T-helper 1 cell (primary cell): ENCODE measurements at regions not wholly inside any gene's neighbourhood (a gene's known extent, or its start where the extent isn't known, plus 50 kb on each side); places are given as distances from the start of the nearest gene placed in this dataset.
"Not testable (repeated sequence)": the region's sequence is repeated elsewhere in the genome, so short reads cannot be mapped to it uniquely, and the experiment has no call there.

Experiments used
- DNase-seq, 5 donors: peaks; one replicate each; pipeline ENCODE4 v3.0.0-alpha.2; 2012 to 2020

DNA sequence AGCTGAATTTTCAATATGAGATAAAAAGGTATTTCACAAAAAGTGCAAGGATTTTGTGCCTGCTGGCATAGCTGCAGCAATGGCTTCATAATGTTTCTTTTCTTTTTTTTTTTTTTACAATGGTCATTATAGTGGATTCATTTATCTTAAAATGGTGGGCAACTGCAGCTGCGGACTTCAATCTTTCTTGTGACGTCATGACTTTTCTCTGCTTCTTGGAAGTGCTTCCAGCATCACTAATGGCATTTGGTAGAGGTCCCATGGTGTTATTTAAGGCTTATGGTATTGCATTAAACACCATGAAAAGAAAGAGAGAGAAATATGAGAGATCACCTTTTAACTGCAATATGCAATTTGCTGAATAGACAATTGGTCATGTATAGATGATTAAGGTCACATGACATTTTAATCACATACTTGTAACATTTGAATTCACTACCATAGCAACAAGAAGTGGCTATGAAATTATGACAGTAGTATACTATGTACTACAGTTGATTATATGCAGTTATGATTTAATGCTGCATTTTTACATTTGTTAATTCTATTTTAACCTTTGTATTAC lies 684.0 kb upstream of the AADAT start:
- DNase-seq = no peak

DNA sequence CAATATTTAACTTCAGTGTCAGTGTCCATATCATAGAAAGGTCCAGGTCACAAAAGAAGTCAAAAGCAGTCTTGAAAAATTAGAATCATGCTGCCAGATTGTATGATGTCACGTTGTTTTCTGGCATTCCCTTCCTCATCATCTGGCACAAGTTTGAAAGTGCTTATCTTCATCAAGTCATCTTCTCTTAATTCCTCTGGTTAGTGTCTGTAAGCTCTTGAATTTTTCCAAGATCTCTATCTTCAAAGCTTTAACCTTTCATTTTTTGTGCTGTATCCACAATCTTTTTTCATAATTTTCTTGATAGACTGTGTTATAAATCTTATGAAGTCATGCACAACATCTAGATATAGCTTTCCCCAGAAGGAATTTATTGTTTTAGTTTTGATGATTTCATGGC lies 682.7 kb upstream of the AADAT start:
- DNase-seq = no peak

- DNase-seq = no peak
These were observed 680.9 kb upstream of the AADAT start for GRCh38 chr4:170770664-170771063.

DNA sequence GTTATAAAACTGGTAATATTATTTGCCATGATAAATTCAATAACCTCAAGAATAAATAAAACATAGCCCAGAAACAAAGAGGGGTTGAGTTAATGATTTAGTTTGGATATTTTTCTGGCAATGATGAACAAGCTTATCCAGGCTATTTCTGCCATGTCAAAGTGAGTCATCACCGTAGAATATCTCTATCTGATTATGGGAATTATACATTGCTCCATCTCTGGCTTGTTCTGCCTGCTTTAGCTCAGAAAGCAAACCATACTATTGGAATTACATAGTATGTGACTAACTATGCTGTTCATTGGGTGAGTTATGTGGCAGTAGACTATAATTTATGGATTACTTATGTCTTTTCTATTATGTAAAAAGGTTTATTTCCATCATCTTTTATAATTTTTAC lies 680.1 kb upstream of the AADAT start:
- no peak for DNase-seq

DNA sequence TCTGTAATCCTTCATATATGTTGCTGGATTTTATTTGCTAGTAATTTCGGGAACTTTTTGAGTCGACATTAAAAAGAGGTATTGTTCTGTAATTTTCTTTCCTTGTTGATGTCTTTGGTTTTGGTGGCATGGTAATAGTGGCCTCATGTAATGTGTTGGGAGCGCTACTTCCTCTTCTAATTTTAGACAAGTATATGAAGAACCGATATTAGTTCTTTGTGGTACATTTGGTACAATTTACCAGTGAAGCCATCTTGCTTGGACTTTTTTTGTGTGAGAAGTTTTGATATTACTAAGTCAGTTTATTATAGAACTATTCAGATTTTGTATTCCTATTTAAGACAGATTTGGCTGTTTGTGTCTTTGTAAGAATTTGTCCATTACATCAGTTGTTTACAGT lies 669.2 kb upstream of the AADAT start:
- DNase-seq = no peak

- no peak for DNase-seq
These were observed 660.8 kb upstream of the AADAT start for GRCh38 chr4:170750519-170750918.

GRCh38 chr4:170748975-170749374 lies 659.2 kb upstream of the AADAT start:
- DNase-seq = no peak

DNA sequence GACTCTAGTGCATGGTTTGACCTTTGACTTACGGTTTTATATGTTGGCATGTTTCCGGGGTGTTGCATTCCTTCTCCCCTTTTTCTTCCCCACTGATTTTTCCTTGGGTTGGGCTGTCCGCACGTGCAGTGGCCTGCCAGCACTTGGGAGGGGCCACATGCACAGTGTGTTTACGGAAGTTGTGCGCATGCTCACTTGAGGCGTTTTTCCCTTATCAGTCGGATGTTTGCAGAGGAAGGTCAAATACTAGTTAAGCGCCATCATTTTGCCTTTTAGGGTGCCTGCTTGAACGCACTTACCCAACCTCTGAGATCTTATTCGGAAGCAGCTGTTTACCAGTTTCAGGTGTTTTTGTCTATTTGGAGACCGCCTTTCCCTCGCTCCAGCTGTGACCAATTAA lies 653.9 kb upstream of the AADAT start:
- no peak for DNase-seq

- no peak for DNase-seq
These were observed 652.1 kb upstream of the AADAT start for GRCh38 chr4:170741856-170742255.

DNA sequence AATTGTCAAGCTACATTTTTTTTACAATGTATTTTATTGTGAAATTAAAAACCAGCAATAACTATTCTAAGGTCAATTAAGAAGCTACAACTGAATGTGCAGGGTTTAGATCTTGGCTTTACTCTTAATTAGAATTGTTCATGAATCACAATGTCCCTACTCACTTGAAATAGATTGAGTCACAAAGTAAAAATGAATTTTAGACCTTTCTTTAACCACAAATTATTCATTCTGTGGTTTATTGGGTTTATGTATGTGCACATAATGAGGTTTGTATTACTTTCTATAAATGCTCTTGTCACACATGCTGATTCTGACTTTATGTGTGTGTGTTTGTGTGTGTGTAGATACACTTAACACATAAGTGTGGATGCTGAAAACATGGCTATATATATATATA lies 647.0 kb upstream of the AADAT start:
- no peak for DNase-seq

DNA sequence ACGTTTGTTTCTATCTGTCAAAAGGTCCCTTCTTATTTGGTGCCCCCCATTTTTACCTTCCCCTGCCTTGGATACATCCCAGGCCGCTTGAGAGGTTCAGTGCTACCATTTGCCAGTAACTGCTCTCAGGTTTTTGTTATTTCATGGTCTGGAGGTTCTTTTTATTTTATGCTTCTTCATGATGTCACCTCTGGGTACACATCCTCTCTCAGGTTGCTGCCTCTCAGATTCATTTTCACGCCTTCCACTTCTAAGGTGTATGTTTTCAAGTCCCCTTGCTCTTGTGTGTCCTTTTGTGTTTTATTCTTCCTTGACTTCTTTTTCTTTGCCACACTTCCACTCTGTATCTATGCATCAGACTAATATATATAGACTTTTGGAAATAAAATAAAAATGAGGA lies 640.1 kb upstream of the AADAT start:
- no peak for DNase-seq

- DNase-seq = no peak
These were observed 639.5 kb upstream of the AADAT start for GRCh38 chr4:170729236-170729635.

DNA sequence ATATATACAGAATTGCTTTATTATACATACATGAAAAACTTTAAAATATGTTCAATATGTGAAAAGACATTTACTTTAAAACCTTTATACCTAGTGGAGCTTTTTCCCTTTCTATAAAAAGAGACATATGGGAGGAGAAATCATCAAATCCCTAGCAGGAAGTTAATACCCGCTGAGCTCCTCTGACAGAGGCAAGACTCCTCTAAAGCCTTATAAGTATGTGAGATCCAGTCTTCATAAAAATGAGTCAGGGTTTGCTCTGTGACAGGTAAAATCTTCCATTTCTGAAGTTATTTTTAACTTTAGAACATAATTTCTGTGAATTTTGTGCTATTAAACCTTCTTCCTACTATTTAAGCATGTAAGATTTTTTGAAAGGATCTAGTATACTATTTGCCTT lies 634.4 kb upstream of the AADAT start:
- no peak for DNase-seq

DNA sequence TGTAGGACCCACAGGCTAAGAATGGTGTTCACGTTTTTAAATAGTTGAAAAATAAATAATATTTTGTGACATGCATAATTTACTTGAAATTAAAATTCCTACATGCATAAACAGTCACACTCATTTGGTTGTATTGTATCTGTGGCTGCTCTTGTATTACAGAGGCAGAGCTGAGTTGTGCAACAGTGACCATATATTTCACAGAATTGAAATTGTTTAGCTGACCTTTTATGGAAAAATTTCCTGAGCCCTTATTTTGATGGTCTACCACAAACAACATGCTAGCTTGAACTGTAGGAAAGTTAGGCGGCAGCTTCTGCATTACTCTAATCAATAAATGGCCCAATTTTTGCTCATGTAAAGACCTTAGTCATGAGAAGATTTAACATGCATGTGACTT lies 633.4 kb upstream of the AADAT start:
- DNase-seq = no peak

DNA sequence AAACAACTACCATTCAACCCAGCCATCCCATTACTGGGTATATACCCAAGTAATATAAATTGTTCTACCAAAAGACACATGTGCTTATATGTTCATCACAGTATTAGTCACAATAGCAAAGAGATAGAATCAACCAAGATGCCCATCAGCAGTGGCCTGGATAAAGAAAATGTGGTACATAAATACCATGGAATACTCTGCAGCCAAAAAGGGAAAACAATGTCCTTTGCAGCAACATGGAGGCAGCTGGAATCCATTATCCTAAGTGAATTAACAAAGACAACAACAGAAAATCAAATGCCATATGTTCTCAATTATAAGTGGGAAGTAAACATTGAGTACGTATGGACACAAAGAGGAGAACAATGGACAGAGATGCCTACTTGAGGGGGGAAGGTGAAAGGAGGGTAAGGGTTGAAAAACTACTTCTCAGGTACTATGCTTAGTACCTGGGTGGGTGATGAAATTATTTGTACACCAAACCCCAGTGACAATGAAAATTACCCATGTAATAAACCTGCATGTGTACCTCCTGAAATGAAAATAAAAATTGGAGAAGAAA lies 632.1 kb upstream of the AADAT start:
- DNase-seq = no peak

GRCh38 chr4:170716868-170717267 lies 627.1 kb upstream of the AADAT start:
- DNase-seq = no peak

DNA sequence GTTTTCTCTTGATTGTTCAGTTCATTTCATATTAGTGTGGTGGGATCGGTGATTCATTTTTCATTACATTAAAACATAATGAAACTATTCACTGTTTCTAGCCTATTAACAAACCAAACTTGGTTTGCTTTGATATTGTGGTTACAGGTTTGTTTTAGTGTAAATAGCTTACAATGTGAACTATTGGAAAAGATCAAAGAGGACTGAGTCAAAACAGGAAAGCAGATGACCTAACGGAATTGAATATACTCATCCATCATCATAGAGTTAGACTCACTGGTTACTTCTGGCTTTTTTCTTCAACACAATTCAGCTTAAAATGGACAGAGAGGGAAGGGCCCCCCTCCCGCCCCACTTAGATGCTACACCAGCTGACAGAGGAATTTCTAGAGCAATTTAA lies 616.2 kb upstream of the AADAT start:
- no peak for DNase-seq

DNA sequence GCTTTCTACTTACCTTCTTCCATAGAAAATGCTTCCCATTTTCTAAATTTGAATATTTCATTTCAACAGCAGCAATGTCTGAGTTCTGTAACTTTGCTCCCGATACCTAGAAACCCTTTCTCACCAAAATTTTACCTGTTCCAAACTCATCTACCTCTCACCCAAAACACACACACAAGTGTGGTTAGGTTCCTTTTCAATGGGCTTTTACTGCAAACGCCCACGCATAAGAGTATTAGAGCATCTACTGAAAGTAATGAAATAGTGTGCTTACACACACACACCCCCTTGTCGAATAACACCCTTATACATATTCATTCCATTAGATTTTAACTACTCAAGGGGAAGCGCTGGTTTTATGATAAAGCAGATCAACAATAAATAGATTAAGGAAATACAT lies 610.3 kb upstream of the AADAT start:
- DNase-seq = no peak

- no peak for DNase-seq
These were observed 608.6 kb upstream of the AADAT start for GRCh38 chr4:170698334-170698733.

- DNase-seq = no peak
These were observed 608.1 kb upstream of the AADAT start for GRCh38 chr4:170697845-170698244.

DNA sequence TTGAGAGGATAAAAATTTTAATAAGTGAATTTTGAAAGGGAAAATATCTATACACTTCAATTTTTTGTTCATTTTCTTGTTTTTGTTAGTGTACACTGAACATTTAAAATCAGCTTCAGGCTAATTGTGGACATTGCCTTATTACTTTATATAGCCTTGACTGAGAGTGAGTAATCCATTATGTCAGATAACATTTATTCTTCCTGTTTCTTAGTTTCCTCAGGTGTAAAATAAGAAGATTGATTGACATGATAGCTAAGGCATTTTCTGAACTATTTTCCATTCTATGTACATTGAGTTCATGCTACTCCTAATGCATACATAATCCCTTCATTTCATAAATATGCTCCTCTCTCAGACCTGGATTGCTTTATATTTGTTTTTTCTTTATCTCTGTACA lies 607.3 kb upstream of the AADAT start:
- DNase-seq = no peak

DNA sequence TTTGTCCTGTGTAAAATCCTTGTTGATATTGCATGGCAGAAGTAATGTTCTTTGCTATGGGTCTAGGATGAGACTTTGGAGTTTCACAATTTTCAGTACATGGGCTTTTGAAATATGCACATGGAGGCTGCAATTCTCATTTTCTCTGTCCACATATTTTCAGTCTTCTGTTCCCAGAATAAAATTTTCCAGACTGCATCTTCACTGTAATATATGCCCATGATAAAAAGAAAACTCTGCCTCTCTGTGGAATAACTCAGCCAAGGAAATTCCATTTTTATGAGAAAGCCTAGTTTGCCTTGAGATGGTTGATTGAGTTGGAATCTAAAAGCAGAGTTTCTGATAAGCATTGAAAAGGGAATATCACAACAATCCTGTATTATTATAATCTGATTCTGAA lies 601.4 kb upstream of the AADAT start:
- no peak for DNase-seq

- no peak for DNase-seq
These were observed 598.0 kb upstream of the AADAT start for GRCh38 chr4:170687751-170688150.

DNA sequence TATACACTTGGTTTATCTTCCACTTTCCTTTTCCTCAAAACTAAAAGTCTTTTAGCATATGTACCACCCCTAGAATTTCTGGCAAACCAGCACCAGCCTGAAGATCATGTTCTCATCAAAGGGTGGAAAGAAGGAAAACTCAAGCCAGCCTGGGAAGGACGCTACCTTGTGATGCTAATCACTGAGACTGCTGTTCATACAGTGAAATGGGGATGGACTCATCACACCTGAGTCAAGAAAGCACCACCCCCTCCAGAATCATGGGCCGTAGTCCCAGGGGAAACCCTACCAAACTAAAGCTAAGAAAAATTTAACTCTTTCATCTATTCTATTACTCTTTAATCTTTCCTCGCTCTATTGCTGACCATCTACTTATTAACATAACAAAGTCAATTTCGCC lies 595.9 kb upstream of the AADAT start:
- DNase-seq = not testable (repeated sequence)

- no peak for DNase-seq
These were observed 593.0 kb upstream of the AADAT start for GRCh38 chr4:170682558-170683294.
